IPS-NIHi7 (cell line): ENCODE measurements at regions not wholly inside any gene's neighbourhood (a gene's known extent, or its start where the extent isn't known, plus 50 kb on each side); places are given as distances from the start of the nearest gene placed in this dataset.
"Not testable (repeated sequence)": the region's sequence is repeated elsewhere in the genome, so short reads cannot be mapped to it uniquely, and the experiment has no call there.

Experiments used
- DNase-seq: peaks from one replicate; pipeline ENCODE4 v3.0.0; 2012; ENCODE audit warnings: mixed read lengths; ENCODE audit errors: extremely low spot score

- no peak for DNase-seq
Observed at GRCh38 chr4:72679666-72680065, 110.6 kb upstream of the ADAMTS3 start.

- no peak for DNase-seq
Observed at GRCh38 chr4:72677886-72678285, 108.9 kb upstream of the ADAMTS3 start.

- DNase-seq, result no peak
Observed at GRCh38 chr4:72677265-72677664, 108.2 kb upstream of the ADAMTS3 start.

GRCh38 chr4:72671980-72672379 is 103.0 kb upstream of the ADAMTS3 start:
- no peak for DNase-seq

GRCh38 chr4:72670521-72670920 is 101.5 kb upstream of the ADAMTS3 start:
- no peak for DNase-seq

GRCh38 chr4:72666910-72667309 is 97.9 kb upstream of the ADAMTS3 start:
- peak; percentile 43 for DNase-seq

- DNase-seq, result no peak
Observed at GRCh38 chr4:72665171-72665968, 96.3 kb upstream of the ADAMTS3 start.

- DNase-seq, result no peak
Observed at GRCh38 chr4:72663828-72664227, 94.8 kb upstream of the ADAMTS3 start.

- no peak for DNase-seq
Observed at GRCh38 chr4:72661830-72662229, 92.8 kb upstream of the ADAMTS3 start.

GRCh38 chr4:72641611-72642010 is 72.6 kb upstream of the ADAMTS3 start:
- no peak for DNase-seq

GRCh38 chr4:72636866-72637265 is 67.8 kb upstream of the ADAMTS3 start:
- not testable (repeated sequence) for DNase-seq

- not testable (repeated sequence) for DNase-seq
Observed at GRCh38 chr4:72635931-72636330, 66.9 kb upstream of the ADAMTS3 start.

GRCh38 chr4:72632253-72632652 is 63.2 kb upstream of the ADAMTS3 start:
- DNase-seq, result not testable (repeated sequence)

GRCh38 chr4:72631296-72631695 is 62.3 kb upstream of the ADAMTS3 start:
- no peak for DNase-seq

- no peak for DNase-seq
Observed at GRCh38 chr4:72629540-72629939, 60.5 kb upstream of the ADAMTS3 start.

GRCh38 chr4:72627723-72628122 is 58.7 kb upstream of the ADAMTS3 start:
- DNase-seq, result no peak
